GM13977 (cell line): ENCODE measurements at regions not wholly inside any gene's neighbourhood (a gene's known extent, or its start where the extent isn't known, plus 50 kb on each side); places are given as distances from the start of the nearest gene placed in this dataset.

Source experiments
- DNase-seq: peaks from one replicate; pipeline ENCODE4 v3.0.0; 2012; ENCODE audit warnings: low spot score
- CTCF ChIP-seq: IDR thresholded peaks from 2 replicates; pipeline ENCODE4 v1.5.1; 2012; ENCODE audit warnings: mild to moderate bottlenecking, control low read depth; ENCODE audit not compliant: insufficient read depth; ENCODE audit errors: extremely low read depth, missing control alignments
- in situ Hi-C: fragments of 300-500 bp; cut with MboI; formaldehyde crosslinking; loops from one replicate; pipeline ENCODE4 v1.12.0; 2022; ENCODE audit warnings: low sequenced_read_pairs, low pct_unique_long_range_greater_than_20kb, mixed read lengths, inconsistent platforms; ENCODE audit not compliant: unreplicated experiment

- in situ Hi-C loops: no loop called here
- no peak for DNase-seq
- no peak for TF ChIP-seq CTCF
These were observed 847.7 kb upstream of the INTU start for GRCh38 chr4:126784966-126785580.

- in situ Hi-C loops: no loop called here
- no peak for TF ChIP-seq CTCF
- no peak for DNase-seq
These were observed 842.1 kb upstream of the INTU start for GRCh38 chr4:126790633-126791032.

- DNase-seq: no peak
These were observed 838.4 kb upstream of the INTU start for GRCh38 chr4:126794363-126794762.

GRCh38 chr4:126798214-126798613 lies 834.5 kb upstream of the INTU start:
- in situ Hi-C loops: no loop called here
- DNase-seq: no peak
- no peak for TF ChIP-seq CTCF

More at GRCh38 chr4:126794363-126794762, 838.4 kb upstream of the INTU start:
- in situ Hi-C loops: no loop called here
- TF ChIP-seq CTCF: no peak

GRCh38 chr4:126799416-126799815 lies 833.3 kb upstream of the INTU start:
- in situ Hi-C loops: no loop called here
- TF ChIP-seq CTCF: no peak
- DNase-seq: no peak

- no peak for DNase-seq
- TF ChIP-seq CTCF: no peak
- in situ Hi-C loops: no loop called here
These were observed 832.7 kb upstream of the INTU start for GRCh38 chr4:126799971-126800574.
